SK-N-SH (cell line): ENCODE measurements at regions not wholly inside any gene's neighbourhood (a gene's known extent, or its start where the extent isn't known, plus 50 kb on each side); places are given as distances from the start of the nearest gene placed in this dataset.

Source experiments
- CTCF ChIA-PET: fragments of 300-600, 350-600 bp; formaldehyde crosslinking; extraction: SDS; loops from one replicate; lab custom pipeline; 2021; lab: Yijun Ruan, JAX
- POLR2A ChIA-PET: fragments of 350-600 bp; sonication (Branson Sonifier 250); formaldehyde crosslinking; extraction: SDS; loops from one replicate; lab custom pipeline; 2020; ENCODE audit warnings: antibody characterized with exemption, inconsistent platforms; lab: Yijun Ruan, JAX
- DNase-seq: peaks from one replicate; pipeline ENCODE4 v3.0.0; 2012
- H2AFZ ChIP-seq: fragments of 200-600 bp; sonication (generic); 2 replicates; pipeline ENCODE4 v1.8.1; 2016; ENCODE audit warnings: antibody characterized with exemption, mild to moderate bottlenecking, low read depth
- H3F3A ChIP-seq: fragments of 200-600 bp; sonication (generic); replicated peaks from 2 replicates; pipeline ENCODE3; 2016; ENCODE audit warnings: antibody characterized with exemption, mild to moderate bottlenecking; ENCODE audit not compliant: insufficient read depth
- H3K27ac ChIP-seq, 2 experiments: fragments of 200-500 bp in 1 of 2; fragments of 200-600 bp in 1 of 2; sonication (Bioruptor generic) in 1 of 2; sonication (generic), shearing (Covaris generic) in 1 of 2; 2 replicates each; pipeline versions ENCODE4 v1.5.1 to v1.6.1; 2014 to 2016; ENCODE audit warnings: low read depth in 2 of 2, inconsistent platforms in 1 of 2, low read length in 1 of 2, mild to moderate bottlenecking in 1 of 2, mixed read lengths in 1 of 2
- H3K27me3 ChIP-seq: fragments of 200-600 bp; sonication (generic), shearing (Covaris generic); 2 replicates; pipeline ENCODE4 v1.6.1; 2016; ENCODE audit warnings: mixed run types; ENCODE audit not compliant: insufficient read depth
- H3K36me3 ChIP-seq, 2 experiments: fragments of 200-500 bp in 1 of 2; fragments of 200-600 bp in 1 of 2; sonication (Bioruptor generic) in 1 of 2; sonication (generic) in 1 of 2; replicated peaks in 1 of 2; 2 replicates each; pipeline versions ENCODE3 to v1.5.1; 2014 to 2016; ENCODE audit warnings: low read length in 1 of 2, mild to moderate bottlenecking in 1 of 2; ENCODE audit not compliant: insufficient read depth in 2 of 2, control insufficient read depth in 1 of 2
- H3K4me1 ChIP-seq, 2 experiments: fragments of 200-500 bp in 1 of 2; fragments of 200-600 bp in 1 of 2; sonication (Bioruptor generic) in 1 of 2; sonication (generic), shearing (Covaris generic) in 1 of 2; 2 replicates each; pipeline versions ENCODE4 v1.5.1 to v1.6.1; 2014 to 2016; ENCODE audit warnings: low read depth in 1 of 2, low read length in 1 of 2, mixed run types in 1 of 2; ENCODE audit not compliant: insufficient read depth in 2 of 2, control insufficient read depth in 1 of 2
- H3K4me2 ChIP-seq: fragments of 200-600 bp; sonication (generic), shearing (Covaris generic); 2 replicates; pipeline ENCODE4 v1.6.1; 2017; ENCODE audit warnings: mixed run types
- H3K4me3 ChIP-seq, 2 experiments: fragments of 200-500 bp in 1 of 2; fragments of 200-600 bp in 1 of 2; sonication (Bioruptor generic) in 1 of 2; sonication (generic), shearing (Covaris generic) in 1 of 2; 2 replicates each; pipeline versions ENCODE4 v1.5.1 to v1.8.1; 2014 to 2016; ENCODE audit warnings: low read depth in 2 of 2, inconsistent platforms in 1 of 2, low read length in 1 of 2, mild to moderate bottlenecking in 1 of 2, mixed read lengths in 1 of 2, moderate library complexity in 1 of 2
- H3K79me2 ChIP-seq: fragments of 200-600 bp; sonication (generic); 2 replicates; pipeline ENCODE4 v1.8.1; 2017; ENCODE audit warnings: mild to moderate bottlenecking; ENCODE audit not compliant: insufficient read depth
- H3K9ac ChIP-seq: fragments of 200-600 bp; sonication (generic); 2 replicates; pipeline ENCODE4 v1.6.1; 2017; ENCODE audit warnings: mixed run types
- H3K9me2 ChIP-seq: fragments of 200-600 bp; sonication (generic); 2 replicates; pipeline ENCODE4 v1.6.1; 2017; ENCODE audit warnings: mixed run types
- H3K9me3 ChIP-seq: fragments of 200-600 bp; sonication (generic); 2 replicates; pipeline ENCODE4 v1.6.1; 2017; ENCODE audit warnings: mixed run types, mild to moderate bottlenecking, moderate library complexity
- H4K20me1 ChIP-seq: fragments of 200-600 bp; sonication (generic); 2 replicates; pipeline ENCODE4 v1.6.1; 2017; ENCODE audit warnings: mild to moderate bottlenecking, mixed run types; ENCODE audit not compliant: insufficient read depth
- CHD2 ChIP-seq: fragments of 150-350 bp; IDR thresholded peaks from 2 replicates; pipeline ENCODE4 v1.6.1; 2018; ENCODE audit warnings: low read length; ENCODE audit not compliant: partially characterized antibody
- ELF1 ChIP-seq: IDR thresholded peaks from 2 replicates; pipeline ENCODE4 v1.4.0; 2012
- FOXM1 ChIP-seq: IDR thresholded peaks from 2 replicates; pipeline ENCODE4 v1.4.0; 2012; ENCODE audit warnings: low read depth, mild to moderate bottlenecking
- MEF2A ChIP-seq: IDR thresholded peaks from 2 replicates; pipeline ENCODE4 v1.4.0; 2012; ENCODE audit warnings: low read depth, borderline replicate concordance
- MXI1 ChIP-seq: IDR thresholded peaks from 2 replicates; pipeline ENCODE4 v1.6.1; 2012; ENCODE audit warnings: mild to moderate bottlenecking, low read depth, low read length, improper control_type of control experiment
- NFIC ChIP-seq: IDR thresholded peaks from 2 replicates; pipeline ENCODE4 v1.4.0; 2012; ENCODE audit warnings: borderline replicate concordance
- NRF1 ChIP-seq: IDR thresholded peaks from 2 replicates; pipeline ENCODE4 v1.6.1; 2012; ENCODE audit warnings: low read depth, mild to moderate bottlenecking, low read length
- POLR2AphosphoS5 ChIP-seq: IDR thresholded peaks from 2 replicates; pipeline ENCODE4 v1.6.1; 2012; ENCODE audit warnings: low read depth, low read length
- RAD21 ChIP-seq: IDR thresholded peaks from 2 replicates; pipeline ENCODE4 v1.6.1; 2012; ENCODE audit warnings: mild to moderate bottlenecking, low read length
- RCOR1 ChIP-seq: fragments of 150-350 bp; IDR thresholded peaks from 2 replicates; pipeline ENCODE4 v1.6.1; 2017; ENCODE audit warnings: antibody characterized with exemption, low read length
- RFX5 ChIP-seq: IDR thresholded peaks from 2 replicates; pipeline ENCODE4 v1.6.1; 2012; ENCODE audit warnings: mild to moderate bottlenecking, improper control_type of control experiment, low read length
- SIN3A ChIP-seq: IDR thresholded peaks from 2 replicates; pipeline ENCODE4 v1.6.1; 2012; ENCODE audit warnings: low read depth, mild to moderate bottlenecking, low read length, moderate library complexity, borderline replicate concordance
- TCF12 ChIP-seq: IDR thresholded peaks from 2 replicates; pipeline ENCODE4 v1.4.0; 2012
- WGBS: methylation state at CpG from one replicate; pipeline ENCODE4 v1.1.6; 2017; ENCODE audit warnings: low lambda C conversion rate; 5-methylcytosine and 5-hydroxymethylcytosine counted together
- TF ChIP-seq, protein P1 (sequence below): IDR thresholded peaks from 2 replicates; pipeline ENCODE4 v1.4.0; 2012; ENCODE audit warnings: low read depth, borderline replicate concordance
- TF ChIP-seq, protein P2 (sequence below): fragments of 200-600 bp; sonication (generic); IDR thresholded peaks from 2 replicates; pipeline ENCODE4 v1.6.1; 2017; ENCODE audit warnings: antibody characterized with exemption, mild to moderate bottlenecking, moderate library complexity
- TF ChIP-seq, protein P3 (sequence below): fragments of 150-350 bp; IDR thresholded peaks from 2 replicates; pipeline ENCODE4 v1.6.1; 2016; ENCODE audit warnings: mild to moderate bottlenecking, low read depth, low read length
- TF ChIP-seq, protein P4 (sequence below): IDR thresholded peaks from 2 replicates; pipeline ENCODE4 v1.6.1; 2012; ENCODE audit warnings: mild to moderate bottlenecking, low read depth, low read length, moderate library complexity
- TF ChIP-seq, protein P5 (sequence below): IDR thresholded peaks from 2 replicates; pipeline ENCODE4; 2012
- TF ChIP-seq, protein P6 (sequence below): IDR thresholded peaks from 2 replicates; pipeline ENCODE4 v1.4.0; 2012; ENCODE audit warnings: low read depth, borderline replicate concordance

DNA sequence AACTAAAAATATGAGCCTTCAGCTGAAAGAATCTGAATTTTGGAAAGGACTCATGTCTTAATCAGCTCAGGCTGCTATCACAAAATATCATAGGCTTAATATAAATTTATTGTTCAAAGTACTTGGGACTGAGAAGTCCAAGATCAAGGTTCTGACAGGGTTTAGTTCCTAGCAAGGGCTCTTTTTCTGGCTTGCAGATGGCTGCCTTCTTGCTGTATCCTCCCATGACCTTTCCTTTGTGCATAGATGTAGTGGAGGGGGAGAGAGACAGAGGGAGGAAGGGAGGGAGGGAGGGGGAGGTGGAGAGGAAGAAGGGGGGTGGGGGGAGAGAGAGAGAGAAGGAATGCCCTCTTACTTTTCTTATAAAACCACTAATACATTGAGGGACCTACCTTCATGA, 306.8 kb upstream of the DDI1 start (continued):
- TF ChIP-seq, protein P1, sequence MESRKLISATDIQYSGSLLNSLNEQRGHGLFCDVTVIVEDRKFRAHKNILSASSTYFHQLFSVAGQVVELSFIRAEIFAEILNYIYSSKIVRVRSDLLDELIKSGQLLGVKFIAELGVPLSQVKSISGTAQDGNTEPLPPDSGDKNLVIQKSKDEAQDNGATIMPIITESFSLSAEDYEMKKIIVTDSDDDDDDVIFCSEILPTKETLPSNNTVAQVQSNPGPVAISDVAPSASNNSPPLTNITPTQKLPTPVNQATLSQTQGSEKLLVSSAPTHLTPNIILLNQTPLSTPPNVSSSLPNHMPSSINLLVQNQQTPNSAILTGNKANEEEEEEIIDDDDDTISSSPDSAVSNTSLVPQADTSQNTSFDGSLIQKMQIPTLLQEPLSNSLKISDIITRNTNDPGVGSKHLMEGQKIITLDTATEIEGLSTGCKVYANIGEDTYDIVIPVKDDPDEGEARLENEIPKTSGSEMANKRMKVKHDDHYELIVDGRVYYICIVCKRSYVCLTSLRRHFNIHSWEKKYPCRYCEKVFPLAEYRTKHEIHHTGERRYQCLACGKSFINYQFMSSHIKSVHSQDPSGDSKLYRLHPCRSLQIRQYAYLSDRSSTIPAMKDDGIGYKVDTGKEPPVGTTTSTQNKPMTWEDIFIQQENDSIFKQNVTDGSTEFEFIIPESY: no peak

DNA sequence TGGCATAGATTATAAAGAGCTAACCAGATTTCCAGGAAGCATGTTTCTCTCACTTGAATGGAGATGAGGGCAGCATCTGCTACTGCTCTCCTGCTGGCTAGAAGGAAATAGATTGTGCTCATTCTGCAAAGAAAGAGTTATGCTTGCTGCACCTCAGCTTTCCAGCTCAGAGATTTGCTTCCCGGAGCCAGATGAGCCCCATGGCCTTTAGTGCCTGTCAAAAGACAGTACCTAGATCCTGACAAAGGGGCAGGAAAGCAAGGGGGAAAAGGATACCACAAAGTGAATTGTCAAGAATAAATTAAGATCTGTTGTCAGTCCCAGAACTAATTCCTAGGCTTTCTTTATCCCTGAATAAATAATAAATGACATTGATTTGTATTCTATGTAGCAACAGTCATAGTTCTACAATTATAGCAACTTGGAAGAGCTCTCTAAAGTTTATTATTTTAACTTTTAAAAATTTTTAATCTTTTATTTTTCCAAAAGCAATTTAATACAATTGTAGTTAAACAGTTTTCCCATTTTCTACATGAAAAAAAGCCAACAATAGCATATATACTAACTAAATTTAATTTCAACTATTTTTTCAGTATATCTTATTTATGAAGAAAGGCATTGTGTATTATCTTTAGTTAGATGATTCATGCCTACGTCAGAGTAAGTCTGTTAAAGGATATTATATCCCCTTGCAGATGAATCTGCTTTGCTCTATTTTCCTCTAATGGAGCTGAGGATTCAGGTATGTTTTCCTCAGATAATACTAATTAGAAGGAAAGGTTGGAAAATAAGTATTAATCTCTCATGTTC, 306.1 kb upstream of the DDI1 start:
- WGBS: 12% methylated on average over 2 of the region's 2 CpGs
- peak overlapping the region; percentile 7; the same call in 1 of the 2 replicates for H2AFZ ChIP-seq
- peaks cover 0 to 16% of the 10 kb centered on the region in 2 experiments; a peak in 1 of 4 replicates for H3K4me1 ChIP-seq
- no peaks in the 10 kb centered on the region for H3K79me2 ChIP-seq
- no peaks in the 10 kb centered on the region for H3K27me3 ChIP-seq
- DNase-seq: no peak
- H3K9me3 ChIP-seq: no peaks in the 10 kb centered on the region
- no peak overlapping the region for H3K9ac ChIP-seq
- no peaks in the 10 kb centered on the region for H3K36me3 ChIP-seq
- H3K9me2 ChIP-seq: no peaks in the 10 kb centered on the region
- H4K20me1 ChIP-seq: no peaks in the 10 kb centered on the region
- H3K4me3 ChIP-seq: no peak overlapping the region
- H3K4me2 ChIP-seq: peak overlapping the region; percentile 39; the same call in 1 of the 2 replicates
- ChIA-PET POLR2A (no interaction called here), CTCF (no interaction called here)
- H3K27ac ChIP-seq: peak overlapping the region in 1 of 2 experiments; percentile 75; a peak in 2 of 4 replicates
- peaks cover 11% of the 10 kb centered on the region for H3F3A ChIP-seq
- TF ChIP-seq, protein P2, sequence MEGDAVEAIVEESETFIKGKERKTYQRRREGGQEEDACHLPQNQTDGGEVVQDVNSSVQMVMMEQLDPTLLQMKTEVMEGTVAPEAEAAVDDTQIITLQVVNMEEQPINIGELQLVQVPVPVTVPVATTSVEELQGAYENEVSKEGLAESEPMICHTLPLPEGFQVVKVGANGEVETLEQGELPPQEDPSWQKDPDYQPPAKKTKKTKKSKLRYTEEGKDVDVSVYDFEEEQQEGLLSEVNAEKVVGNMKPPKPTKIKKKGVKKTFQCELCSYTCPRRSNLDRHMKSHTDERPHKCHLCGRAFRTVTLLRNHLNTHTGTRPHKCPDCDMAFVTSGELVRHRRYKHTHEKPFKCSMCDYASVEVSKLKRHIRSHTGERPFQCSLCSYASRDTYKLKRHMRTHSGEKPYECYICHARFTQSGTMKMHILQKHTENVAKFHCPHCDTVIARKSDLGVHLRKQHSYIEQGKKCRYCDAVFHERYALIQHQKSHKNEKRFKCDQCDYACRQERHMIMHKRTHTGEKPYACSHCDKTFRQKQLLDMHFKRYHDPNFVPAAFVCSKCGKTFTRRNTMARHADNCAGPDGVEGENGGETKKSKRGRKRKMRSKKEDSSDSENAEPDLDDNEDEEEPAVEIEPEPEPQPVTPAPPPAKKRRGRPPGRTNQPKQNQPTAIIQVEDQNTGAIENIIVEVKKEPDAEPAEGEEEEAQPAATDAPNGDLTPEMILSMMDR: no peak
- TF ChIP-seq RAD21 (no peak), SIN3A (no peak), FOXM1 (no peak), RFX5 (no peak), RCOR1 (no peak), MXI1 (no peak), CHD2 (no peak), MEF2A (no peak), NRF1 (no peak), ELF1 (no peak), POLR2AphosphoS5 (no peak), TCF12 (peak; percentile 17; the same call in 1 of the 2 replicates), NFIC (no peak)
- TF ChIP-seq, protein P3, sequence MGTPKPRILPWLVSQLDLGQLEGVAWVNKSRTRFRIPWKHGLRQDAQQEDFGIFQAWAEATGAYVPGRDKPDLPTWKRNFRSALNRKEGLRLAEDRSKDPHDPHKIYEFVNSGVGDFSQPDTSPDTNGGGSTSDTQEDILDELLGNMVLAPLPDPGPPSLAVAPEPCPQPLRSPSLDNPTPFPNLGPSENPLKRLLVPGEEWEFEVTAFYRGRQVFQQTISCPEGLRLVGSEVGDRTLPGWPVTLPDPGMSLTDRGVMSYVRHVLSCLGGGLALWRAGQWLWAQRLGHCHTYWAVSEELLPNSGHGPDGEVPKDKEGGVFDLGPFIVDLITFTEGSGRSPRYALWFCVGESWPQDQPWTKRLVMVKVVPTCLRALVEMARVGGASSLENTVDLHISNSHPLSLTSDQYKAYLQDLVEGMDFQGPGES: no peak
- TF ChIP-seq, protein P4, sequence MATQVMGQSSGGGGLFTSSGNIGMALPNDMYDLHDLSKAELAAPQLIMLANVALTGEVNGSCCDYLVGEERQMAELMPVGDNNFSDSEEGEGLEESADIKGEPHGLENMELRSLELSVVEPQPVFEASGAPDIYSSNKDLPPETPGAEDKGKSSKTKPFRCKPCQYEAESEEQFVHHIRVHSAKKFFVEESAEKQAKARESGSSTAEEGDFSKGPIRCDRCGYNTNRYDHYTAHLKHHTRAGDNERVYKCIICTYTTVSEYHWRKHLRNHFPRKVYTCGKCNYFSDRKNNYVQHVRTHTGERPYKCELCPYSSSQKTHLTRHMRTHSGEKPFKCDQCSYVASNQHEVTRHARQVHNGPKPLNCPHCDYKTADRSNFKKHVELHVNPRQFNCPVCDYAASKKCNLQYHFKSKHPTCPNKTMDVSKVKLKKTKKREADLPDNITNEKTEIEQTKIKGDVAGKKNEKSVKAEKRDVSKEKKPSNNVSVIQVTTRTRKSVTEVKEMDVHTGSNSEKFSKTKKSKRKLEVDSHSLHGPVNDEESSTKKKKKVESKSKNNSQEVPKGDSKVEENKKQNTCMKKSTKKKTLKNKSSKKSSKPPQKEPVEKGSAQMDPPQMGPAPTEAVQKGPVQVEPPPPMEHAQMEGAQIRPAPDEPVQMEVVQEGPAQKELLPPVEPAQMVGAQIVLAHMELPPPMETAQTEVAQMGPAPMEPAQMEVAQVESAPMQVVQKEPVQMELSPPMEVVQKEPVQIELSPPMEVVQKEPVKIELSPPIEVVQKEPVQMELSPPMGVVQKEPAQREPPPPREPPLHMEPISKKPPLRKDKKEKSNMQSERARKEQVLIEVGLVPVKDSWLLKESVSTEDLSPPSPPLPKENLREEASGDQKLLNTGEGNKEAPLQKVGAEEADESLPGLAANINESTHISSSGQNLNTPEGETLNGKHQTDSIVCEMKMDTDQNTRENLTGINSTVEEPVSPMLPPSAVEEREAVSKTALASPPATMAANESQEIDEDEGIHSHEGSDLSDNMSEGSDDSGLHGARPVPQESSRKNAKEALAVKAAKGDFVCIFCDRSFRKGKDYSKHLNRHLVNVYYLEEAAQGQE: no peak
- TF ChIP-seq, protein P5, sequence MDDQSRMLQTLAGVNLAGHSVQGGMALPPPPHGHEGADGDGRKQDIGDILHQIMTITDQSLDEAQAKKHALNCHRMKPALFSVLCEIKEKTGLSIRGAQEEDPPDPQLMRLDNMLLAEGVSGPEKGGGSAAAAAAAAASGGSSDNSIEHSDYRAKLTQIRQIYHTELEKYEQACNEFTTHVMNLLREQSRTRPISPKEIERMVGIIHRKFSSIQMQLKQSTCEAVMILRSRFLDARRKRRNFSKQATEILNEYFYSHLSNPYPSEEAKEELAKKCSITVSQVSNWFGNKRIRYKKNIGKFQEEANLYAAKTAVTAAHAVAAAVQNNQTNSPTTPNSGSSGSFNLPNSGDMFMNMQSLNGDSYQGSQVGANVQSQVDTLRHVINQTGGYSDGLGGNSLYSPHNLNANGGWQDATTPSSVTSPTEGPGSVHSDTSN: peak; percentile 47; the same call in 1 of the 2 replicates
- TF ChIP-seq, protein P6, sequence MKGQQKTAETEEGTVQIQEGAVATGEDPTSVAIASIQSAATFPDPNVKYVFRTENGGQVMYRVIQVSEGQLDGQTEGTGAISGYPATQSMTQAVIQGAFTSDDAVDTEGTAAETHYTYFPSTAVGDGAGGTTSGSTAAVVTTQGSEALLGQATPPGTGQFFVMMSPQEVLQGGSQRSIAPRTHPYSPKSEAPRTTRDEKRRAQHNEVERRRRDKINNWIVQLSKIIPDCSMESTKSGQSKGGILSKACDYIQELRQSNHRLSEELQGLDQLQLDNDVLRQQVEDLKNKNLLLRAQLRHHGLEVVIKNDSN: no peak
